Liver (tissue), 8 donors: ENCODE measurements at regions not wholly inside any gene's neighbourhood (a gene's known extent, or its start where the extent isn't known, plus 50 kb on each side); places are given as distances from the start of the nearest gene placed in this dataset.

Experiments used
- DNase-seq: peaks from one replicate; pipeline ENCODE4 v3.0.0-alpha.2; 2017; ENCODE audit warnings: low spot score
- H3K27ac ChIP-seq, 2 donors: one replicate each; pipeline ENCODE4 v1.7.0; 2013; ENCODE audit warnings: inconsistent platforms in 2 of 2, low read length in 2 of 2, control low read depth in 1 of 2, low read depth in 1 of 2, mild to moderate bottlenecking in 1 of 2
- H3K27me3 ChIP-seq, 4 donors: one replicate each; pipeline versions ENCODE4 v1.6.1 to v1.7.0; 2013; ENCODE audit warnings: low read length in 3 of 4, inconsistent platforms in 1 of 4, mild to moderate bottlenecking in 1 of 4, moderate library complexity in 1 of 4; ENCODE audit not compliant: control insufficient read depth in 4 of 4, insufficient read depth in 4 of 4
- H3K36me3 ChIP-seq, 4 donors: one replicate each; pipeline versions ENCODE4 v1.6.1 to v1.7.0; 2013; ENCODE audit warnings: low read length in 3 of 4, mild to moderate bottlenecking in 3 of 4, low read depth in 1 of 4, moderate library complexity in 1 of 4; ENCODE audit not compliant: control insufficient read depth in 4 of 4, insufficient read depth in 3 of 4
- H3K4me1 ChIP-seq, 4 donors: one replicate each; pipeline versions ENCODE4 v1.6.1 to v1.7.0; 2013; ENCODE audit warnings: low read length in 3 of 4, mild to moderate bottlenecking in 3 of 4, moderate library complexity in 1 of 4; ENCODE audit not compliant: control insufficient read depth in 4 of 4, insufficient read depth in 4 of 4
- H3K4me3 ChIP-seq, 3 donors: one replicate each; pipeline versions ENCODE4 v1.6.1 to v1.7.0; 2013; ENCODE audit warnings: low read length in 3 of 3, control low read depth in 1 of 3, low read depth in 1 of 3, mild to moderate bottlenecking in 1 of 3
- H3K9ac ChIP-seq, 2 donors: one replicate each; pipeline ENCODE4 v1.7.0; 2013; ENCODE audit warnings: low read length in 2 of 2, mild to moderate bottlenecking in 2 of 2, moderate library complexity in 2 of 2, control low read depth in 1 of 2, low read depth in 1 of 2
- H3K9me3 ChIP-seq, 4 donors: one replicate each; pipeline versions ENCODE4 v1.6.1 to v1.7.0; 2013; ENCODE audit warnings: low read length in 3 of 4; ENCODE audit not compliant: control insufficient read depth in 4 of 4
- ATF3 ChIP-seq: IDR thresholded peaks from 2 replicates; pipeline ENCODE4 v1.6.1; 2016; ENCODE audit warnings: antibody characterized with exemption
- CTCF ChIP-seq: fragments of 150-350 bp; IDR thresholded peaks from 2 replicates; pipeline ENCODE4 v1.5.1; 2017; ENCODE audit warnings: improper control_type of control experiment, low read depth, low read length; ENCODE audit not compliant: missing input control
- EGR1 ChIP-seq, 2 donors: IDR thresholded peaks; 2 replicates each; pipeline ENCODE4 v1.6.1; 2016 to 2018; ENCODE audit warnings: antibody characterized with exemption in 2 of 2, low read depth in 2 of 2
- FOXA1 ChIP-seq: IDR thresholded peaks from 2 replicates; pipeline ENCODE4 v1.6.1; 2016; ENCODE audit warnings: antibody characterized with exemption
- FOXA2 ChIP-seq: IDR thresholded peaks from 2 replicates; pipeline ENCODE4 v1.6.1; 2016; ENCODE audit warnings: antibody characterized with exemption
- GABPA ChIP-seq, 2 donors: IDR thresholded peaks in 1 of 2; conservative IDR thresholded peaks in 1 of 2; 2 replicates each; pipeline ENCODE4 v1.6.1; 2016; ENCODE audit warnings: antibody characterized with exemption in 2 of 2, mild to moderate bottlenecking in 1 of 2, moderate library complexity in 1 of 2
- HNF4A ChIP-seq, 2 donors: conservative IDR thresholded peaks; 2 replicates each; pipeline ENCODE4 v1.6.1; 2016; ENCODE audit warnings: antibody characterized with exemption in 2 of 2, mild to moderate bottlenecking in 2 of 2
- HNF4G ChIP-seq: IDR thresholded peaks from 2 replicates; pipeline ENCODE4 v1.6.1; 2016; ENCODE audit warnings: antibody characterized with exemption
- JUND ChIP-seq, 2 donors: IDR thresholded peaks; 2 replicates each; pipeline ENCODE4 v1.6.1; 2016; ENCODE audit warnings: antibody characterized with exemption in 2 of 2
- NR2F2 ChIP-seq: IDR thresholded peaks from 2 replicates; pipeline ENCODE4 v1.6.1; 2016; ENCODE audit warnings: antibody characterized with exemption
- RAD21 ChIP-seq, 2 donors: IDR thresholded peaks; 2 replicates each; pipeline ENCODE4 v1.6.1; 2016; ENCODE audit warnings: antibody characterized with exemption in 2 of 2, mild to moderate bottlenecking in 2 of 2
- REST ChIP-seq: IDR thresholded peaks from 2 replicates; pipeline ENCODE4 v1.6.1; 2016; ENCODE audit warnings: antibody characterized with exemption, mild to moderate bottlenecking
- SP1 ChIP-seq: IDR thresholded peaks from 2 replicates; pipeline ENCODE4 v1.6.1; 2018; ENCODE audit warnings: antibody characterized with exemption, mild to moderate bottlenecking
- TAF1 ChIP-seq: conservative IDR thresholded peaks from 2 replicates; pipeline ENCODE4 v1.6.1; 2016; ENCODE audit warnings: antibody characterized with exemption, mild to moderate bottlenecking
- YY1 ChIP-seq: IDR thresholded peaks from 2 replicates; pipeline ENCODE4 v1.6.1; 2016; ENCODE audit warnings: antibody characterized with exemption, mild to moderate bottlenecking
- ZBTB33 ChIP-seq: IDR thresholded peaks from 2 replicates; pipeline ENCODE4 v1.6.1; 2016; ENCODE audit warnings: antibody characterized with exemption
- WGBS: extraction: QIAGEN DNeasy Blood & Tissue Kit; methylation state at CpG from one replicate; pipeline ENCODE4 v1.1.7; 2013; 5-methylcytosine and 5-hydroxymethylcytosine counted together
- donor health status: healthy.
- donor health status: healthy.
- donor health status: healthy.
- donor health status: healthy.
- donor health status: healthy.

- no peak overlapping the region for H3K27ac ChIP-seq
- TF ChIP-seq GABPA (IDR thresholded peaks at IDR 0.05 in 1 of 2, conservative IDR thresholded peaks at IDR 0.05 in 1 of 2) (no peak), ZBTB33 (no peak), FOXA2 (no peak), TAF1 (no peak), EGR1 (IDR thresholded peaks at IDR 0.05; ENCODE audit: low read depth in 2 of 2) (no peak), JUND (IDR thresholded peaks at IDR 0.05) (no peak), HNF4A (conservative IDR thresholded peaks at IDR 0.05) (no peak), RAD21 (IDR thresholded peaks at IDR 0.05) (no peak), SP1 (no peak), NR2F2 (no peak), HNF4G (no peak), YY1 (no peak)
- DNase-seq = no peak
- no peaks in the 10 kb centered on the region for H3K9me3 ChIP-seq
- WGBS = 57% methylated on average over 5 of the region's 5 CpGs
- no peaks in the 10 kb centered on the region for H3K36me3 ChIP-seq
- H3K27me3 ChIP-seq = peaks cover 0 to 5% (median 2%) of the 10 kb centered on the region in 4 donors
- H3K4me3 ChIP-seq = no peak overlapping the region
- no peaks in the 10 kb centered on the region for H3K4me1 ChIP-seq
- no peak overlapping the region for H3K9ac ChIP-seq
Observed at GRCh38 chr10:105699504-105699903, 1058.4 kb downstream of the SORCS3 start.

GRCh38 chr10:105698592-105698991, 1057.5 kb downstream of the SORCS3 start:
- Histone ChIP-seq H3K4me3 (no peak overlapping the region), H3K27me3 (peaks cover 0 to 5% (median 2%) of the 10 kb centered on the region in 4 donors), H3K9ac (no peak overlapping the region), H3K36me3 (no peaks in the 10 kb centered on the region), H3K4me1 (no peaks in the 10 kb centered on the region), H3K9me3 (no peaks in the 10 kb centered on the region), H3K27ac (no peak overlapping the region)
- whole genome bisulfite sequencing = 66% methylated on average over 2 of the region's 2 CpGs
- DNase-seq = no peak
- TF ChIP-seq GABPA (IDR thresholded peaks at IDR 0.05 in 1 of 2, conservative IDR thresholded peaks at IDR 0.05 in 1 of 2) (no peak), CTCF (no peak), FOXA1 (no peak), EGR1 (IDR thresholded peaks at IDR 0.05; ENCODE audit: low read depth in 2 of 2) (no peak), REST (no peak), RAD21 (IDR thresholded peaks at IDR 0.05) (no peak), ATF3 (no peak), NR2F2 (no peak), YY1 (no peak), HNF4G (no peak), JUND (IDR thresholded peaks at IDR 0.05) (no peak), ZBTB33 (no peak), FOXA2 (no peak)
